NOMO-1 (cell line): ENCODE measurements at regions not wholly inside any gene's neighbourhood (a gene's known extent, or its start where the extent isn't known, plus 50 kb on each side); places are given as distances from the start of the nearest gene placed in this dataset.

Source experiments
- DNase-seq, 2 experiments: peaks; one replicate each; lab custom pipeline; 2025; ENCODE audit not compliant: unreplicated experiment in 2 of 2; lab: John Stamatoyannopoulos, UW

- peak; percentile 23 to 55 for DNase-seq
Measured at GRCh38 chr2:64311948-64312621, 141.9 kb upstream of the LGALSL start.

- no peak for DNase-seq
Measured at GRCh38 chr2:64312622-64313397, 141.2 kb upstream of the LGALSL start.

GRCh38 chr2:64313398-64313723 is 140.6 kb upstream of the LGALSL start:
- no peak for DNase-seq

- no peak for DNase-seq
Measured at GRCh38 chr2:64315291-64315960, 138.5 kb upstream of the LGALSL start.

- DNase-seq: no peak
Measured at GRCh38 chr2:64317707-64318475, 136.1 kb upstream of the LGALSL start.

- DNase-seq: no peak
Measured at GRCh38 chr2:64318476-64318748, 135.6 kb upstream of the LGALSL start.

- no peak for DNase-seq
Measured at GRCh38 chr2:64319896-64320295, 134.1 kb upstream of the LGALSL start.

GRCh38 chr2:64322433-64322832 is 131.5 kb upstream of the LGALSL start:
- DNase-seq: no peak

GRCh38 chr2:64323197-64323596 is 130.8 kb upstream of the LGALSL start:
- DNase-seq: no peak

GRCh38 chr2:64324746-64325410 is 129.1 kb upstream of the LGALSL start:
- no peak for DNase-seq

- DNase-seq: no peak
Measured at GRCh38 chr2:64325477-64325851, 128.5 kb upstream of the LGALSL start.

- DNase-seq: no peak
Measured at GRCh38 chr2:64325852-64326577, 127.9 kb upstream of the LGALSL start.

- no peak for DNase-seq
Measured at GRCh38 chr2:64326578-64327050, 127.3 kb upstream of the LGALSL start.

GRCh38 chr2:64327129-64327509 is 126.8 kb upstream of the LGALSL start:
- no peak for DNase-seq

- peak; percentile 19 to 39 for DNase-seq
Measured at GRCh38 chr2:64327510-64328414, 126.2 kb upstream of the LGALSL start.

GRCh38 chr2:64328415-64328722 is 125.6 kb upstream of the LGALSL start:
- DNase-seq: no peak

- DNase-seq: no peak
Measured at GRCh38 chr2:64328756-64329155, 125.2 kb upstream of the LGALSL start.

GRCh38 chr2:64329848-64330247 is 124.1 kb upstream of the LGALSL start:
- DNase-seq: no peak
